ENCODE measurements at regions not wholly inside any gene's neighbourhood (a gene's known extent, or its start where the extent isn't known, plus 50 kb on each side); places are given as distances from the start of the nearest gene placed in this dataset.

- TF ChIP-seq CTCF (IDR thresholded peaks at IDR 0.05) (no peak), EZH2 (IDR thresholded peaks at IDR 0.05) (no peak), EZH2phosphoT487 (IDR thresholded peaks at IDR 0.05) (no peak)
Measured at GRCh38 chr4:3703677-3704521, 62.3 kb upstream of the ADRA2C start.
